MM.1S (cell line): ENCODE measurements at regions not wholly inside any gene's neighbourhood (a gene's known extent, or its start where the extent isn't known, plus 50 kb on each side); places are given as distances from the start of the nearest gene placed in this dataset.

ENCODE experiments used
- DNase-seq: peaks from one replicate; pipeline ENCODE4 v3.0.0-alpha.2; 2015
- H2AFZ ChIP-seq: fragments of 300-600 bp; sonication (generic); 2 replicates; pipeline ENCODE4 v1.6.0; 2016; ENCODE audit warnings: antibody characterized with exemption, low read length
- H3F3A ChIP-seq: fragments of 300-600 bp; sonication (generic); 2 replicates; pipeline ENCODE4 v1.6.1; 2016; ENCODE audit warnings: mild to moderate bottlenecking, antibody characterized with exemption, low read length, moderate library complexity, mixed read lengths; ENCODE audit not compliant: insufficient read depth
- H3K27ac ChIP-seq: fragments of 300-600 bp; sonication (generic); 2 replicates; pipeline ENCODE4 v1.5.1; 2016; ENCODE audit warnings: mild to moderate bottlenecking, low read length
- H3K27me3 ChIP-seq: fragments of 300-600 bp; sonication (generic); replicated peaks from 2 replicates; pipeline ENCODE4 v1.6.0; 2016; ENCODE audit warnings: low read length; ENCODE audit not compliant: insufficient read depth
- H3K36me3 ChIP-seq: fragments of 300-600 bp; sonication (generic); replicated peaks from 2 replicates; pipeline ENCODE4 v1.6.1; 2016; ENCODE audit warnings: mild to moderate bottlenecking, low read length, mixed read lengths; ENCODE audit not compliant: insufficient read depth
- H3K4me1 ChIP-seq: fragments of 300-600 bp; sonication (generic); 2 replicates; pipeline ENCODE4 v1.6.1; 2016; ENCODE audit warnings: low read length, mixed read lengths
- H3K4me2 ChIP-seq: fragments of 300-600 bp; sonication (generic); 2 replicates; pipeline ENCODE4 v1.6.0; 2016; ENCODE audit warnings: low read depth, low read length
- H3K4me3 ChIP-seq: fragments of 300-600 bp; sonication (generic); 2 replicates; pipeline ENCODE4 v1.5.1; 2016; ENCODE audit warnings: low read length, mixed read lengths
- H3K79me2 ChIP-seq: fragments of 300-600 bp; sonication (generic); 2 replicates; pipeline ENCODE4 v1.6.1; 2016; ENCODE audit warnings: mixed run types, low read length, mixed read lengths
- H3K9ac ChIP-seq: fragments of 300-600 bp; sonication (generic); 2 replicates; pipeline ENCODE4 v1.6.1; 2016; ENCODE audit warnings: low read length, mixed read lengths
- H3K9me2 ChIP-seq: fragments of 300-600 bp; sonication (generic); replicated peaks from 2 replicates; pipeline ENCODE4 v1.6.1; 2016; ENCODE audit warnings: mild to moderate bottlenecking, low read length, mixed read lengths; ENCODE audit not compliant: insufficient read depth
- H3K9me3 ChIP-seq: fragments of 300-600 bp; sonication (generic); replicated peaks from 2 replicates; pipeline ENCODE4 v1.6.1; 2016; ENCODE audit warnings: mild to moderate bottlenecking, low read length, mixed read lengths; ENCODE audit not compliant: insufficient read depth
- H4K20me1 ChIP-seq: fragments of 300-600 bp; sonication (generic); 2 replicates; pipeline ENCODE4 v1.6.1; 2016; ENCODE audit warnings: mild to moderate bottlenecking, low read length, moderate library complexity, mixed read lengths; ENCODE audit not compliant: insufficient read depth
- CTCF ChIP-seq: fragments of 300-600 bp; sonication (generic); IDR thresholded peaks from 2 replicates; pipeline ENCODE4 v1.5.1; 2016; ENCODE audit warnings: antibody characterized with exemption, low read length, mixed read lengths
- EZH2 ChIP-seq: fragments of 300-600 bp; sonication (generic); optimal IDR thresholded peaks from 2 replicates; pipeline ENCODE3; 2017; ENCODE audit warnings: low read depth, mild to moderate bottlenecking, antibody characterized with exemption, low read length, mixed read lengths
- EZH2phosphoT487 ChIP-seq: fragments of 300-600 bp; sonication (generic); IDR thresholded peaks from 2 replicates; pipeline ENCODE4 v1.6.1; 2018; ENCODE audit warnings: antibody characterized with exemption, low read length

DNA sequence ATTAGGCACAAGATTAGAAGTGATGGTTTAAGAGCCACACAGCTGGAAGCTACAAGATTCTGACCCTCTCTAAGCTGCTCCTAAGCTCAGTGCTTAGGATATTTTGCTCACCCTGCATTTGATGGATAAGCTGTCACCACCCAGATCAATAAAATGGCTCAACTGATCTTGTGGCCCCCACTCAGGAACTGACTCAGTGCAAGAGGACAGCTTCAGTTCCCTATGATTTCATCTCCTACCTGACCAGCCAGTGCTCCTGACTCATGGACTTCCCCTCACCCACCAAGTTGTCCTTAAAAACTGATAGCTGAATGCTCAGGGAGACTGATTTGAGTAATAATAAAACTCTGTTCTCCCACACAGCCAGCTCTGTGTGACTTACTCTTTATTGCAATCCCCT is 833.8 kb downstream of the GRID1 start:
- Histone ChIP-seq H3K9me3 (no peaks in the 10 kb centered on the region), H3K27me3 (no peaks in the 10 kb centered on the region)
- TF ChIP-seq EZH2 (no peak), EZH2phosphoT487 (no peak), CTCF (no peak)

GRCh38 chr10:85535926-85536325 is 830.7 kb downstream of the GRID1 start:
- H3K27me3 ChIP-seq = no peaks in the 10 kb centered on the region
- H3K27ac ChIP-seq = no peak overlapping the region
- no peaks in the 10 kb centered on the region for H4K20me1 ChIP-seq
- no peaks in the 10 kb centered on the region for H3K79me2 ChIP-seq
- H3K4me2 ChIP-seq = no peak overlapping the region
- H3K9me3 ChIP-seq = no peaks in the 10 kb centered on the region
- no peaks in the 10 kb centered on the region for H3K9me2 ChIP-seq
- no peak overlapping the region for H3K9ac ChIP-seq
- H3K4me1 ChIP-seq = no peaks in the 10 kb centered on the region
- H2AFZ ChIP-seq = no peak overlapping the region
- H3K36me3 ChIP-seq = no peaks in the 10 kb centered on the region
- H3F3A ChIP-seq = no peaks in the 10 kb centered on the region
- TF ChIP-seq EZH2 (no peak), CTCF (no peak), EZH2phosphoT487 (no peak)
- no peak overlapping the region for H3K4me3 ChIP-seq
- DNase-seq = no peak

More for the DNA sequence above, 833.8 kb downstream of the GRID1 start:
- H2AFZ ChIP-seq = no peak overlapping the region
- no peak overlapping the region for H3K27ac ChIP-seq
- no peaks in the 10 kb centered on the region for H3K79me2 ChIP-seq
- H3K4me3 ChIP-seq = no peak overlapping the region
- no peaks in the 10 kb centered on the region for H3F3A ChIP-seq
- H3K9me2 ChIP-seq = no peaks in the 10 kb centered on the region
- no peaks in the 10 kb centered on the region for H3K36me3 ChIP-seq
- H3K4me1 ChIP-seq = no peaks in the 10 kb centered on the region
- no peaks in the 10 kb centered on the region for H4K20me1 ChIP-seq
- DNase-seq = no peak
- no peak overlapping the region for H3K4me2 ChIP-seq
- H3K9ac ChIP-seq = no peak overlapping the region

GRCh38 chr10:85537561-85537960 is 829.0 kb downstream of the GRID1 start:
- H4K20me1 ChIP-seq = no peaks in the 10 kb centered on the region
- no peaks in the 10 kb centered on the region for H3K36me3 ChIP-seq
- no peaks in the 10 kb centered on the region for H3K27me3 ChIP-seq
- H3K9ac ChIP-seq = no peak overlapping the region
- H3K9me3 ChIP-seq = no peaks in the 10 kb centered on the region
- DNase-seq = no peak
- H3F3A ChIP-seq = no peaks in the 10 kb centered on the region
- H3K4me3 ChIP-seq = no peak overlapping the region
- H3K9me2 ChIP-seq = no peaks in the 10 kb centered on the region
- no peak overlapping the region for H3K4me2 ChIP-seq
- H3K27ac ChIP-seq = no peak overlapping the region
- H3K4me1 ChIP-seq = no peaks in the 10 kb centered on the region
- H2AFZ ChIP-seq = no peak overlapping the region
- no peaks in the 10 kb centered on the region for H3K79me2 ChIP-seq
- TF ChIP-seq EZH2phosphoT487 = no peak
- no peak for TF ChIP-seq CTCF
- no peak for TF ChIP-seq EZH2
